Lower leg skin (tissue), 4 donors: ENCODE measurements at regions not wholly inside any gene's neighbourhood (a gene's known extent, or its start where the extent isn't known, plus 50 kb on each side); places are given as distances from the start of the nearest gene placed in this dataset.
"Not testable (repeated sequence)": the region's sequence is repeated elsewhere in the genome, so short reads cannot be mapped to it uniquely, and the experiment has no call there.

ENCODE experiments used
- DNase-seq, 2 donors: peaks; one replicate each; pipeline ENCODE4 v3.0.0-alpha.2; 2019; ENCODE audit warnings: low spot score in 2 of 2
- H3K4me3 ChIP-seq: fragments of 200-600 bp; sonication (generic); 2 replicates; pipeline ENCODE4 v1.5.1; 2017; ENCODE audit warnings: mild to moderate bottlenecking, low read depth; ENCODE audit not compliant: poor library complexity, severe bottlenecking
- CTCF ChIP-seq, 3 donors: fragments of 450-650 bp; IDR thresholded peaks; one replicate each; pipeline ENCODE4 v1.5.1; 2016; ENCODE audit warnings: antibody characterized with exemption in 3 of 3, mild to moderate bottlenecking in 3 of 3, moderate library complexity in 2 of 3
- POLR2A ChIP-seq, 2 donors: fragments of 450-650 bp; IDR thresholded peaks; one replicate each; pipeline ENCODE4 v1.6.1; 2016 to 2017; ENCODE audit warnings: antibody characterized with exemption in 2 of 2, mild to moderate bottlenecking in 1 of 2, moderate library complexity in 1 of 2
- WGBS, 2 donors: methylation state at CpG; one replicate each; pipeline ENCODE4 v1.1.5; 2018; 5-methylcytosine and 5-hydroxymethylcytosine counted together
- intact Hi-C: fragments of 100-400 bp; cut with DNase I; formaldehyde crosslinking; loops from one replicate; pipeline ENCODE4 v1.15.0; 2023; ENCODE audit warnings: low total_unique reads

GRCh38 chr2:67165523-67165990 is 231.6 kb upstream of the ETAA1 start:
- intact Hi-C loops: no loop called here
- no peak for TF ChIP-seq CTCF (IDR thresholded peaks at IDR 0.05)
- no peak for TF ChIP-seq POLR2A (IDR thresholded peaks at IDR 0.05)
- no peak overlapping the region for H3K4me3 ChIP-seq
- DNase-seq: no peak

- intact Hi-C loops, H3K4me3 ChIP-seq, DNase-seq: not testable (repeated sequence)
- 86 to 87% methylated on average over 2 of the region's 2 CpGs for WGBS, 2 donors
Observed at GRCh38 chr2:67166511-67166910, 230.6 kb upstream of the ETAA1 start.

GRCh38 chr2:67169417-67170140 is 227.6 kb upstream of the ETAA1 start:
- 73 to 85% methylated on average over 6 of the region's 6 CpGs for WGBS, 2 donors
- intact Hi-C loops: no loop called here

GRCh38 chr2:67179526-67179925 is 217.6 kb upstream of the ETAA1 start:
- intact Hi-C loops: no loop called here
- DNase-seq: no peak
- TF ChIP-seq POLR2A (IDR thresholded peaks at IDR 0.05) (no peak), CTCF (IDR thresholded peaks at IDR 0.05) (no peak)
- no peak overlapping the region for H3K4me3 ChIP-seq
- 96 to 98% methylated on average over 3 of the region's 3 CpGs for WGBS, 2 donors

More at GRCh38 chr2:67169417-67170140, 227.6 kb upstream of the ETAA1 start:
- H3K4me3 ChIP-seq: no peak overlapping the region
- no peak for TF ChIP-seq CTCF (IDR thresholded peaks at IDR 0.05)
- TF ChIP-seq POLR2A (IDR thresholded peaks at IDR 0.05): no peak
- DNase-seq: no peak

GRCh38 chr2:67180841-67181240 is 216.3 kb upstream of the ETAA1 start:
- no peak for DNase-seq
- WGBS, 2 donors: 68 to 82% methylated on average over 2 of the region's 2 CpGs
- intact Hi-C loops: no loop called here
- TF ChIP-seq CTCF (IDR thresholded peaks at IDR 0.05) (no peak), POLR2A (IDR thresholded peaks at IDR 0.05) (no peak)
- no peak overlapping the region for H3K4me3 ChIP-seq

- 79 to 82% methylated on average over 2 of the region's 2 CpGs for WGBS, 2 donors
- no peak overlapping the region for H3K4me3 ChIP-seq
- intact Hi-C loops: no loop called here
- TF ChIP-seq POLR2A (IDR thresholded peaks at IDR 0.05): no peak
- DNase-seq: no peak
Observed at GRCh38 chr2:67182884-67183283, 214.2 kb upstream of the ETAA1 start.

GRCh38 chr2:67186326-67186725 is 210.8 kb upstream of the ETAA1 start:
- 69 to 74% methylated on average over 3 of the region's 3 CpGs for WGBS, 2 donors
- no peak for TF ChIP-seq CTCF (IDR thresholded peaks at IDR 0.05)
- H3K4me3 ChIP-seq: no peak overlapping the region
- DNase-seq: no peak
- intact Hi-C loops: no loop called here
